Peyer's patch (tissue), 4 donors: ENCODE measurements at regions not wholly inside any gene's neighbourhood (a gene's known extent, or its start where the extent isn't known, plus 50 kb on each side); places are given as distances from the start of the nearest gene placed in this dataset.

Source experiments
- DNase-seq, 3 donors: peaks; one replicate each; pipeline ENCODE4 v3.0.0-alpha.2; 2017 to 2019
- H3K27ac ChIP-seq, 4 donors: fragments of 200-600 bp; sonication (generic); one replicate each; pipeline ENCODE4 v1.5.1; 2016 to 2019
- H3K27me3 ChIP-seq, 2 donors: fragments of 200-600 bp; sonication (generic); one replicate each; pipeline ENCODE4 v1.5.1; 2019
- H3K36me3 ChIP-seq, 3 donors: fragments of 200-600 bp; sonication (generic); one replicate each; pipeline ENCODE4 v1.5.1; 2016 to 2019
- H3K4me1 ChIP-seq, 4 donors: fragments of 200-600 bp; sonication (generic); one replicate each; pipeline ENCODE4 v1.5.1; 2016 to 2019
- H3K4me3 ChIP-seq, 4 donors: fragments of 200-600 bp; sonication (generic); 1 replicate in 3 of 4; 2 replicates in 1 of 4; pipeline ENCODE4 v1.5.1; 2016 to 2019; ENCODE audit warnings: mild to moderate bottlenecking in 1 of 4
- H3K9me3 ChIP-seq, 4 donors: fragments of 200-600 bp; sonication (generic); one replicate each; pipeline ENCODE4 v1.5.1; 2016 to 2019; ENCODE audit warnings: mild to moderate bottlenecking in 1 of 4
- CTCF ChIP-seq, 6 experiments: fragments of 450-650 bp in 4 of 6; fragments of 200-600 bp in 2 of 6; sonication (generic) in 1 of 6; IDR thresholded peaks; one replicate each; pipeline ENCODE4 v1.5.1; 2017 to 2019; ENCODE audit warnings: antibody characterized with exemption in 6 of 6, mild to moderate bottlenecking in 3 of 6, moderate library complexity in 1 of 6
- POLR2A ChIP-seq, 2 donors: fragments of 450-650 bp; IDR thresholded peaks; one replicate each; pipeline ENCODE4 v1.5.1; 2017; ENCODE audit warnings: antibody characterized with exemption in 2 of 2, mild to moderate bottlenecking in 2 of 2, moderate library complexity in 2 of 2

DNA sequence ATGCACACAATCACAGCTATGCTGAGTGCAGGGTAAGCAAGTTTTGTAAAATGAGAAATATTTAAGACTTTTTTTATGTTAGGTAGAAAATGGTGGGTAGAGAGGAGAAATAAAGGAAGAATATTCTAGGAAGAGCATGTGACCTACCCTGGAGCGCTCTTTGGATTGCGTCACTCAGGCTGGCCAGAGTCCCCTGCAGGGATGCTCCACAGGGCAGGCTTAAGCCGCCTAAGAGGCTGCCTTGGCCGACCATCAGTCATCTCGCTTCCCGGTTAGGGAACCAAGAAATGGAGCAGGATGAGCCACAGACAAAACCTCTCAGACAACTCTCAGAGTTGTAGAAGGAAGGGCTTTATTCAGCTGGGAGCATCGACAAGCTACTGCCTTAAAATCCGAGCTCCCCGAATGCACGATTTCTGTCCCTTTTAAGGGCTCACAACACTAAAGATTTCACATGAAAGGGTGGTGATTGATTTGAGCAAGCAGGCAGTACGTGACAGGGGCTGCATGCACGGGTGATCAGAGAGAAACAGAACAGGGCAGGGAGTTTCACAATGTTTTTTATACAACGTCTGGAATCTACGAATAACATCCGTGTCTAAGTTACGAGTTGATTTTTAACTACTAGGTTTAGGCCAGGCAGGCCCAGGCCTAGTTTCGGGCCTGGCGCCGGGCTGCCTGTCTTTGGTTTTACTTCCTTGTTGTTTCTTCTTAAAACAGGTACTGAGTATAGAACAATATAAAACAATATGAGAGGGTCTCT lies 1072.0 kb downstream of the CBLN2 start:
- H3K4me3 ChIP-seq, result no peak overlapping the region
- TF ChIP-seq CTCF (IDR thresholded peaks at IDR 0.05) (no peak), POLR2A (IDR thresholded peaks at IDR 0.05) (no peak)
- H3K4me1 ChIP-seq, result no peaks in the 10 kb centered on the region
- H3K9me3 ChIP-seq, result no peaks in the 10 kb centered on the region
- H3K27ac ChIP-seq, result no peak overlapping the region
- no peaks in the 10 kb centered on the region for H3K27me3 ChIP-seq
- H3K36me3 ChIP-seq, result no peaks in the 10 kb centered on the region
- DNase-seq, result no peak

- Histone ChIP-seq H3K4me3 (no peak overlapping the region), H3K9me3 (no peaks in the 10 kb centered on the region), H3K36me3 (no peaks in the 10 kb centered on the region), H3K27ac (no peak overlapping the region), H3K4me1 (no peaks in the 10 kb centered on the region), H3K27me3 (no peaks in the 10 kb centered on the region)
- TF ChIP-seq POLR2A (IDR thresholded peaks at IDR 0.05) (no peak), CTCF (IDR thresholded peaks at IDR 0.05) (no peak)
- no peak for DNase-seq
Observed at GRCh38 chr18:71456206-71456605, 1087.9 kb downstream of the CBLN2 start.

DNA sequence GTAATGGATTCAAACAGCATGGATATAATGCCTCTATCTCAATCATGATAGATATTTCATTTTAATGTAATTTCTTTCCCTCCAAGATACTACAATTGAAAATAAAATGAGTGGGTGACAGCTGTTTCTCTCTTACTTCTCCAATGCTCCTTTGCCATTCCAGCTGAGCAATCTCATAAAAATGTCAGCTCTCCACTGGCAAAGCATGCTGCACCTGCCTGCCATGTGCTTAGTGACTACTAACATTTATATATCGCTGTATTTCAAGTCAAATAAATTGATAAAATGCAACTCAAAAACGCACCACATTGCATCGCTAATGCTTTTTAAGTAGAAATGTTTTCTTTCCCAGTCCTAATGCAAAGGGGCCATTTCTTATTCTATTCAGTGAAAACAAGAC lies 1093.9 kb downstream of the CBLN2 start:
- DNase-seq, result no peak

GRCh38 chr18:71443706-71444480 lies 1100.2 kb downstream of the CBLN2 start:
- Histone ChIP-seq H3K27me3 (no peaks in the 10 kb centered on the region), H3K27ac (no peak overlapping the region), H3K36me3 (no peaks in the 10 kb centered on the region), H3K4me3 (no peak overlapping the region), H3K9me3 (no peaks in the 10 kb centered on the region), H3K4me1 (no peaks in the 10 kb centered on the region)
- TF ChIP-seq POLR2A (IDR thresholded peaks at IDR 0.05) (no peak), CTCF (IDR thresholded peaks at IDR 0.05) (no peak)
- DNase-seq, result no peak

More for the DNA sequence above, 1093.9 kb downstream of the CBLN2 start:
- no peak overlapping the region for H3K27ac ChIP-seq
- no peaks in the 10 kb centered on the region for H3K4me1 ChIP-seq
- H3K4me3 ChIP-seq, result no peak overlapping the region
- no peaks in the 10 kb centered on the region for H3K27me3 ChIP-seq
- TF ChIP-seq CTCF (IDR thresholded peaks at IDR 0.05) (no peak), POLR2A (IDR thresholded peaks at IDR 0.05) (no peak)
- no peaks in the 10 kb centered on the region for H3K36me3 ChIP-seq
- H3K9me3 ChIP-seq, result no peaks in the 10 kb centered on the region

DNA sequence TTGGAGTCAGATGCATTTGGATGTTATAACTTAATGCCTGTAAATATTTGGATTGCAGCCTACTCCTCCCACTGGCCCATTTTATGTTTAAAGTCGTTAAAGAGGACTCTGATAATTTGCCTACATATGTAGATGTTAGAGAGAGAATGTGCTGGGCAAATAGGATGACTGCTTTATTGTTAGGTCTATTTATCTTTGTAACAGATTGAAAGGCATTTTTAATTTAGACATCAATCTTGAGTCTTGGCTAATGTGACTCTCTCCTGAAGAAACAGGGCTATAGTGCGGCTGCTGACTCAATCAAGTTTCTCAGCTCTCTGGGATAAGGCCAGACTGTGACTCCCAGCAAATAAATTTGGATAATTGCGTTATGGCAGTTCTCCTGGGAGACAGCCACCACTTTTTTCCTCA lies 1101.4 kb downstream of the CBLN2 start:
- TF ChIP-seq CTCF (IDR thresholded peaks at IDR 0.05) (no peak), POLR2A (IDR thresholded peaks at IDR 0.05) (no peak)
- Histone ChIP-seq H3K27me3 (no peaks in the 10 kb centered on the region), H3K36me3 (no peaks in the 10 kb centered on the region), H3K4me1 (no peaks in the 10 kb centered on the region), H3K9me3 (no peaks in the 10 kb centered on the region), H3K27ac (no peak overlapping the region), H3K4me3 (no peak overlapping the region)
- no peak for DNase-seq
